GM08714 (cell line): ENCODE measurements at regions not wholly inside any gene's neighbourhood (a gene's known extent, or its start where the extent isn't known, plus 50 kb on each side); places are given as distances from the start of the nearest gene placed in this dataset.

Experiments used
- H3K4me3 ChIP-seq: fragments of 200-500 bp; sonication (Bioruptor generic); 2 replicates; pipeline ENCODE4 v1.5.1; 2014; ENCODE audit warnings: mild to moderate bottlenecking, low read length, inconsistent platforms
- ZNF274 ChIP-seq: IDR thresholded peaks from 2 replicates; pipeline ENCODE4 v1.6.1; 2012; ENCODE audit warnings: mild to moderate bottlenecking, low read depth, low read length

DNA sequence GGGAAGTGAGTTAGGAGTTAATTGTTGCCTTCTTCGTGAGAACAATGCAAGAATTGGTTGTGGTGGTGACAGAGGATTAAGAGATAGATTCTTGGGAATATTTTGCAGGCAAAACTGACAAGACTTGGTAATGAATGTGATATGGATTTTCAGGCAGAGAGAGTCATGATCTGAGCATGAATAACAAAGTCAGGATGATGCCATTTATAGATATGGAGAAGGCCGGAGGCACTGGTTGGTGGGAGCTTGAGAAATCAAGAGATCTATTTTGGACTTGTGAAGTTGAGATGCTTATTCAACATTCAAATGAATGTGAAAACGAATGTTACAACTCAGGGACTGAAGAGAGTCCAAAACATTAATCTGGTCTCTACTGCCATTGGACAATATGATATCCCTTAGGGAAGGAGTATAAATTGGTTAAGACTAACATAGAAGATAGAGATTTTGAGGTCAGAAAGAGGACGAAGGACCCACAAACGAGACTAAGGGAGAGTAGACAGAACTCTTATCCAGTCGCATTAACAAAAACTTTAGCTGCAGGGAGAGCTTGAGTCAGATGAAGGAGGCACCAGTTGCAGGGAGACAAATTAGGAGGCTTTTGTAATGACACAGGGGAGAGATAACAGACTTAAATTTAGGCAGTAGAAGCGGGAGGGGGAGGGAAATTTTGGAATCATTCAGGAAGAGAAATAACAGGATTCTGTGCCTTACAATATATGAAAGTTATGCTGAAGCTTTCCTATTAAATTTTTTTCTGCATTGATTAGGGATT, 1090.6 kb downstream of the GALC start:
- TF ChIP-seq ZNF274, result no peak
- H3K4me3 ChIP-seq, result no peak overlapping the region

DNA sequence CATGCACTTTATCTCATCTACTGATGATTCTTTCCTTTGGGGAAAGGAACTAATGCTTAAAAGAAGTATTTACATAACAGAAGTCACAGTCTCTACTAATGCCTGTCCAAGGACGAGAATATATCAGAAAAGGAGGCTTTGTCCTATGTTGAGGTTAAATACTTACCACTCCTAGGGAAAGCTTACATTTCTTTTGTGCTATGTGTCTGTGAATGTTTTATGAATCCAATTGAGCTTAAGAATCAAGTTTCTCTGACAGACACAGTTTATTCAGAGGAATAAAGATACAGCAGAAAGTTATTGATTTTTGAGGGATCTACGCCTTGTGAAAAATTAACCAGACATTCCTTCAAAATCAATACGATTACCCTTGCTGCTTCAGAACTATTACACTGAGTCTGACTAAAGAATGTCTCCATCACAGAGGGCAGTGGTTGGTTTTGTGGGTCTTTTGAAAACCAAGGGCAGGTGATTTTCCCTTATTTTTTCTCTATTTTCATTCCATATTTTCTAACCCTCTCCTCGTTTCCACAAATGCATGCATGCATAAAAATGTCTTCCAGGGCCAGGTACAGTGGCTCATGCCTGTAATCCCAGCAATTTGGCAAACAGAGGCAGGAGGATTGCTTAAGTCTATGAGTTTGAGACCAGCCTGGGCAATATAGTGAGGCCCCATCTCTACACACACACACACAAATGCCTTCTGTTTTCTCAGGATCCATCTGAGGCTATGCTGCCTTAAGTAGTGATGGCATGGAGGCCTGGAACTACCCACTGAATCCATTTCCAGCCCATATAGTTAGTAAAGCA, 1095.1 kb downstream of the GALC start:
- H3K4me3 ChIP-seq, result no peak overlapping the region
- no peak for TF ChIP-seq ZNF274

DNA sequence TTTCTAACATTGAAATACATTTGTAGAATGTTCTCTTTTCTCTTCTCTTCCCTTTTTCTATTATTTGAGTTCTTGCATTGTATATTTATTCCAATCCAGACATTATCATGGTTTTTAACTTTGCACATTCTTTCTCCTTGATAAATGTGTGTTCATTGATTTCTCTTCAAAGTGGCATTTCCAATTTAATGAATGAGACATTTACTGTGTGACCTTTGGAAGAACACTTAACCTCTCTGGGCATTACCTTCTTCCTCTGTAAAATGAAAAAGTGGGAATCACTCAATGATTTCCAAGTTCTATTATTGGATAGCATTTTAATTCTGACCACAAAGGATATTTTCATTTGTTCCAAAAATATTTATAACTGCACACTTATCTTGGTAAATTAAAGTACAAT, 1095.8 kb downstream of the GALC start:
- TF ChIP-seq ZNF274, result no peak
- H3K4me3 ChIP-seq, result no peak overlapping the region

DNA sequence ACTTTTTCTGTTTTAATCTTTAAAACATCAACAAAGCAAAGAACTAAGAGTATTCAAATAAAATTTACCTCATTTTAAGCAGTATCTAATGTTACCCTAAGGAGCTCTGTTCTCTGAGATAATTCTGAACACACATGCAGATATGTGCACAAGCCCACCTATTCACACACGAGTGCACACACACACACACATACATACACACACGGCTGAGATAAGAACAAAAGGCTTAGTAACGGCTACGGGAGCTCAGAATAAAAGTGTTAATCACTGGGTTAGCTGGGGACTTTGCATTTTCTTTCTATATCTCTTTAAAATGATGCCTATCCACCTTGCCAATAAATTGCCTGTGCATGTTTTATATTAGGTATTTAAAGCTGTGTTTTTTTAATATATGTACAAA, 1096.3 kb downstream of the GALC start:
- H3K4me3 ChIP-seq, result no peak overlapping the region
- TF ChIP-seq ZNF274, result no peak

DNA sequence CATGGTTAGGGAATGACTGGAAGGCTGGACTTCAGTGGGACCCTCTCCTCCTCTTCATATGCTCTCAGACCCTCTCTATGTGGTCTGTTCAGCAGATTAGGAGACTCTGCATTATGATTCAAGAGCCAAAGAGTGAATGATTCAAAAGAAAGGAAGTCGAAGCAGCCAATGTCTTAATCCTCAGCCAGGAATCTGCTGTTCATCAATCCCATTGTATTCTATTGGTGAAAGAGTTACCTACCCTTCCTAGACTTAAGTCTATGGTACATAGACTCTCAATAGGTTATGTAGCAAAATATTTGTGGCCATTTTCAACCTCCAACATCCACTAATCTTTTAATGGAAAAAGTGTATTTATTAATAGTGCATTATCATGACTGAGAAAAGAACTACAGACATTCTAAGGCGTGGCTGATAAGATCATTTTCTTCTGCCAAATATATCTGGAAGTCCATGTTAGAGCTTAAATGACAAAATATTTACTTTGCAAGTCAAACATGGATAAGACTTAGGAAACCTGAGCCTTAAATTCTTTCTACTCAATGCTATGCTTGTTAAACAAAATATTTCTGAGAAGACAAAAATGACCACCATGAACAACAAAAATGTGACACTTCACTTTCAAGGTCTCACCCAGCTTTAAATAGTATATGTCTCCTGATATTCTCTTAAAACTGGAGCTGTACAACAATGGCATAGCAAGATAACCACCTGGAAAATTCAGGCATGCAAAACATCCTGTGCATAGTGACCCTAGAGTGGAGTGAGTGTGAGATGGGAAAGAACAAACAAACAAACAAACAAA, 1100.6 kb downstream of the GALC start:
- no peak for TF ChIP-seq ZNF274
- H3K4me3 ChIP-seq, result no peak overlapping the region

DNA sequence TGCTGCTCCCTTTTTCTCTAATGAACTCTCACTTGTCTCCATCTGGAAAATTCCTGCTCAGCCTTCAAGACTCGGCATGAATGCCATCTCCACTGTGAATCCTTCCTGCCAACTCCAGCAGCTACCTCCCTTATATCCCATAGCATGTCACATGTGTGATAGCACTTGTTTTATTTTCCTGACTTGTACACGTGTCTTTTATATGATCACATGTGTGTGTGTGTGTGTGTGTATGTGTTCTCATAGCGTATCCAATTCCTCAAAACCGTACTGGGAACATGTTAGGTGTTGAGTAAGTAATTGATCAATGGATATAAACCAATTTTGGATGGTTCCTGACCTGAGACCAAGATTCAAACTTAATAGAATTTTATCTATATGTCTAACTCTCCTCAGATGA, 1107.7 kb downstream of the GALC start:
- no peak for TF ChIP-seq ZNF274
- no peak overlapping the region for H3K4me3 ChIP-seq

DNA sequence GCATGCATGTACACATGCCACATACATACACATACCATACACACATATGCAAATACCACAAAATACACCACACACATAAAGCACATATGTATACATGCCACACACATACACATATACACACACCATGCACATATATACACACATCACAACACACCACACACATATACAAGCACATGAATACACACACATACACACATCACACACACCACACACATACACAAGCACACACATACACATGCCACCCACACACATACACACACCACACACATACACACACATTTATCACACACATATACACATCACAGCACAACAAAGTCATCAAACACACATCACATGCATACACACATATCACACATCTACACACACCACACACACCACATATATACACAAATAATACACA, 1108.5 kb downstream of the GALC start:
- H3K4me3 ChIP-seq, result no peak overlapping the region
- no peak for TF ChIP-seq ZNF274

DNA sequence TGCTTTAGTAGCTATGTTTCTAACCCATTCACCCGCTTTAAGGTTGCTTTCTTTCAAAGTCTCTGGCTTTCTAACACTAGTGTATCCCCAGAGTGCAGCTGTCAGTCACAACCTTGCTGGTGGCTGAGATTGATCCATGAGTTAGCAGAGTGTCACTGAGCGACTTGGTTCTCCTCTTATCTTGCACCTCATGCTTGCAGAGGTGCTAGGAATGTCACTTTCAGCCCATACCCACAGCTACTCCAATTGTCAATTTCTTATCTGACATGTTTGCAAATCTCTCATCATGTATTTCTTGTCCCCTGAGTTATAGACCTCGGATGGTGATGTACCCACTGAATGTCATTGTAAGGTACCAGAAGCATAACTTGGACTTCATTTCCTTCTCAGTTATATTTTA, 1110.2 kb downstream of the GALC start:
- no peak overlapping the region for H3K4me3 ChIP-seq
- no peak for TF ChIP-seq ZNF274

DNA sequence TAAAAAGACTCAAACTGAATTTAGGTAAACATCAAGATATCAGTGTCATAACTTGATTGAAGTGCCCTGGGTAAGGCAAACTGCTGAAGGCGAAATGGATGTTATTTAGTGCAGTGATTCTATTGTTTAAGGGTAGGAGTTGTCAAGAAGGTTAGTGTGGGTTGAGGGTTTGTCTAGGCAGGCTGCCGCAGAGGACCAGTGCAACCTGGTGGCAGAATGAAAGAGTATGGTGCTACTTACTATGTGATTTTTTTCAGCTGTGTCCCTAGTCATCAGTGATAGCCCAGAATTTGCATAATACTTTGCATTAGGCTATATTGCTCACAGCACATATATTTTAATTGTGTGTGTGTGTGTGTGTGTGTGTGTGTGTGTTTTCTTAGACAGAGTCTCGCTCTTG, 1127.0 kb downstream of the GALC start:
- no peak overlapping the region for H3K4me3 ChIP-seq
- no peak for TF ChIP-seq ZNF274

DNA sequence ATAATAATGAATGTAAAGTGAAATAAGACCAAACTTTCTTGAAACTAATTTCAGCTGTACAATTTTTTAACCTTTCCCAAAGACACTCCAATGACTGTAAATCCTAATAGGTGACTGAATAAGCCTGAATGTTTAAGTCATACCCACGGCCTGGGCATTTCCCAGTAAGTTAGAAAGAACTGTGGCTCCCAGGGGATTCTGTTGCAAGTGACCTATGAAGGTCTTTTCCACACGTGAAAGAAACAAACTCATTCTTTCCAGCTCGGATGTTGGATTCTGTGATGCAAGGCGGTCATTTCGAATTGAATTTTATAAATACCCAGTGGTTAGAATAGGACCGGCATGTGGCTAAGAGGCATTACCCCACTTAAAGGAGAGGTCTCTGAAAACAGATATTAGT, 1134.4 kb downstream of the GALC start:
- no peak overlapping the region for H3K4me3 ChIP-seq

DNA sequence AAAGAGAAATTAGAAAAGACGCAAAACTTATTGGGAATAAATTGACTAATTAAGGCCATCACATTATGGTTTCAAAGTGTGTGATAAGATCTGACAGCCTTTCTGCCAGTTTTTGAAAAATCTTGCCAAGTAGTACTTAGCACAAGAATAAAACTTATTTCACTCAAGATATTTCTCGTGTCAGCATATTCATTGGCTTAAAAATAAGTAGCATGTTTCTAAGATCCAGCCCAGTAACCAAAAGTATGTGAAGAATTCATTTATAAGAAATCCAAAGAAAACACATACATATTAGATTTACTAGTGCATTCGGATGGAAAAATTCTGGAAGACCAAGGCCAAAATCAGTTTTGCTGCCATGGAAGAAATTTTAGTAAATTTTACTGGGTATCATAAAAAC, 1135.0 kb downstream of the GALC start:
- TF ChIP-seq ZNF274, result no peak
- H3K4me3 ChIP-seq, result no peak overlapping the region

More for the DNA sequence above, 1134.4 kb downstream of the GALC start:
- TF ChIP-seq ZNF274, result no peak

DNA sequence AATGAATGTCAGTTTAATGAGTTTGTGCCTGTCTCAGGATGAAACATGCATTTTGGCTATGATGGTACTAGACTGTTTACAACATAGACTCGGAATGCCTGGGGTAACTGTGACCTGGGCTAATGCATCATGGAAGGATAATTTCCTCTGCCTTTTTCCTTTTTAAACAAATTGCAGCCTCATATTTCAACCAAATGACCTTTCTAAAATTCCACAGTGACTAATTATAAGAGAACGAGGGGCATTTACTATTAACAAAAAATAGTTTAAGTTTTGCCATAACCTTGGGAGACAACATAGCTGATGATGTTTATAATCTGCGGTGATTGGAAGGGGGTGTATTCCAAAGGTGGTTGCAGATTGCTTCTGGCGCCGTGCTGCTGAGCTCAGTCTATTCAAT, 1140.5 kb downstream of the GALC start:
- TF ChIP-seq ZNF274, result no peak
- H3K4me3 ChIP-seq, result no peak overlapping the region

DNA sequence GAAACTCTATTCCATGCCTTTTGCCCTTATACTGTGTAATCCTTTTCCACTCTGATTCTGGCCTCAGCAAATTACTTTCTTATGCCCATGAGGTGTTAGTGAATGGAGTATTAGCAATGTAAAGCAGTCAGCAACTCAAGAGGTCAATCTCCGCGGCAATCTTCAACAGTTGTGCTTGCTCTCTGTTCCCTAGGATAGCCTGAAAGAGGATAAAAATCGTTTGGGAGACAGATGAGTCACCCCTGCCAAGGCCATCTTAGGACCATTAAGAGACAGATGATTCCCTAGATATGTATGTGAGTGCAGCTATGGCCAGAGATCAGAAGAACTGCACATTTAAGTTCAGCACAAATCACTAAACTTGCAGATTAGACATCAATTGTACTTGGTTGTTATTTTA, 1145.8 kb downstream of the GALC start:
- H3K4me3 ChIP-seq, result no peak overlapping the region
- no peak for TF ChIP-seq ZNF274

DNA sequence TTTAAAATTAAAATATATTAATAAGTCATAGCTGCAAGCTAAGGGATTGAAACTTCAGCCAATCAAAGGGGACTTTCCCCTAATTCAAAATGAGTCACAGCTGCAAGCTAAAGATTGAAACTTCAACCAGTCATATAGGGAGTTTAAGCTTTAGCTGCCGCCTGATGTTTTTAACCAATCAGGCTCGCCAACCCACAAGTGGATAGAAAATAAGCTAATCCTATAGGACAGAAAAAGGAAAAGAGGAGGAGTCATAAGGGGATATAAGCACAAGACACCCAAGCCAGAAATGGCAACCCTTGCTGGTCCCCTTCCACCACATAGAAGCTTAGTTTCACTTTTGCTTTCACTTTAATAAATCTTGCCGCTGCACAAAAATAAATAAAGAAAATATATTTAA, 1154.6 kb downstream of the GALC start:
- no peak for TF ChIP-seq ZNF274
- H3K4me3 ChIP-seq, result no peak overlapping the region
